ENCODE measurements at regions not wholly inside any gene's neighbourhood (a gene's known extent, or its start where the extent isn't known, plus 50 kb on each side); places are given as distances from the start of the nearest gene placed in this dataset.

DNA sequence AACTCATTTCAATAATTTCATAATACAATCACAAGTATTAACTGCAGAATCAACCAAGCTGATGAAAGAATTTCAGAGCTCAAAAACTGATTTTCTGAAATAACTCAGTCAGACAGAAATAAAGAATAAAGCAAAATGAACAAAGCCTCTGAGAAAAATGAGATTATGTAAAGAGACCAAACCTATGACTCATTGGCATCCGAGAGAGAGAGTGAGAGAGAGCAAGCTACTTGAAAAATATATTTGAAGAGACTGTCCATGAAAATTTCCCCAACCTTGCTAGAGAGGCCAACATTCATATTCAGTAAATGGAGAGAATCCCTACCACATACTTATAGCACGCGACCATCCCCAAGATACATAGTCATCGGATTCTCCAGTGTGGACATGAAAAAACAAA, 1376.4 kb downstream of the CDH11 start:
- no peak overlapping the region for H3K27ac ChIP-seq
- no peak overlapping the region for H3K4me3 ChIP-seq
- TF ChIP-seq, protein P1, sequence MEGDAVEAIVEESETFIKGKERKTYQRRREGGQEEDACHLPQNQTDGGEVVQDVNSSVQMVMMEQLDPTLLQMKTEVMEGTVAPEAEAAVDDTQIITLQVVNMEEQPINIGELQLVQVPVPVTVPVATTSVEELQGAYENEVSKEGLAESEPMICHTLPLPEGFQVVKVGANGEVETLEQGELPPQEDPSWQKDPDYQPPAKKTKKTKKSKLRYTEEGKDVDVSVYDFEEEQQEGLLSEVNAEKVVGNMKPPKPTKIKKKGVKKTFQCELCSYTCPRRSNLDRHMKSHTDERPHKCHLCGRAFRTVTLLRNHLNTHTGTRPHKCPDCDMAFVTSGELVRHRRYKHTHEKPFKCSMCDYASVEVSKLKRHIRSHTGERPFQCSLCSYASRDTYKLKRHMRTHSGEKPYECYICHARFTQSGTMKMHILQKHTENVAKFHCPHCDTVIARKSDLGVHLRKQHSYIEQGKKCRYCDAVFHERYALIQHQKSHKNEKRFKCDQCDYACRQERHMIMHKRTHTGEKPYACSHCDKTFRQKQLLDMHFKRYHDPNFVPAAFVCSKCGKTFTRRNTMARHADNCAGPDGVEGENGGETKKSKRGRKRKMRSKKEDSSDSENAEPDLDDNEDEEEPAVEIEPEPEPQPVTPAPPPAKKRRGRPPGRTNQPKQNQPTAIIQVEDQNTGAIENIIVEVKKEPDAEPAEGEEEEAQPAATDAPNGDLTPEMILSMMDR (IDR thresholded peaks at IDR 0.05) = no peak
- DNase-seq (ENCODE audit: low spot score) = no peak

DNA sequence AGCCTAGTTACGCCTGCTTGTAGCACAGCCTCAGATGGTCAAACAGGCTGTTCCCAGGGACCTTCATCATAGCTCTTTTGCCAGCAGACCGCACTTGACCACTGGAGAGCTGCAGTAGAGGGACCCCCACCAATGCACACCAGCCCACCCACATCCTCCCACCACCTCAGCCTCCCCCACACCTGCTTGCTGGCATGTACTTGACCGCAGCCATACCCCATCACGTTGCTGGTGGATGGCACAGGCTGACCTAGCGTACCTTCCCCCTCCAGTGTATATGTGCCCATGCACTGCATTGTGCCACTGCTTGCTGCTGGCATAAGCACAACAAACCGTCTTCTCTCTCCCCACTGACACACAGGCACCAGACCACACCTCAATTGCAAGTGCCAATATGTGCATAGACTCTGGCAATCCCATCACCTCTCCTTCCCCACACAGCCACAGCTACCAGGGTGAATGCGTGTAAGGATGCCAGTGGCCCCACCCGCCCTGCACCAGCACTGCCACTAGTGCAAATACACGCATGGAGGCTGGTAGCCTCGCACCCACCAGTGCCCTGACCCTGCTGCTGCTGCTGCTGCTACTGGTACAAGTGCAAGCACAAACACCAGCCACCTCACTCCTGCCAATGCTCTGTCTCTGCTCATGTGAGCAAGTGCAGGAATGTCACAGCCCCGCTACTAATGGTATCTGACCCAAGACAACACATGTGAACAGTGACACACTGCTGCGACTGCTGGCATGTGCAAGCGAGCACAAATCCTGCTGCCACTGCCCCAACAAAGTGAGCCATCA, 1377.6 kb downstream of the CDH11 start:
- no peak overlapping the region for H3K4me3 ChIP-seq
- no peak overlapping the region for H3K27ac ChIP-seq
- TF ChIP-seq, protein P1 (IDR thresholded peaks at IDR 0.05) = no peak
- no peak for DNase-seq (ENCODE audit: low spot score)

DNA sequence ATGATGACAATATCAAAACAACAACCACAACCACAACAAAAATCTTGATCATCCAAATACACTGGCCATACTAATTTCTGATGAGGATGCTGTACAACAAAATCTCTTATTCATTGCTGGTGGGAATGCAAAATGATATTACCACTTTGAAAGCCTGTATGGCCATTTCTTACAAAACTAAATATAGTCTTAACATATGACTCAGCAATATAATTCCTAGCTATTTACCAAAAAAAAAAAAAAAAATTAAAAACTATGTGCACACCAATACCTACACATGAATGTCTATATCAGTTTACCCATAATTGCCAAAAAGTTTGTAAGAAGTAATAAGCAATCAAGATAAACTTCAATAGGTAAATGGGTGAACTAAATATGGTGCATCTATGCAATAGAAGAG, 1379.7 kb downstream of the CDH11 start:
- DNase-seq (ENCODE audit: low spot score) = no peak

DNA sequence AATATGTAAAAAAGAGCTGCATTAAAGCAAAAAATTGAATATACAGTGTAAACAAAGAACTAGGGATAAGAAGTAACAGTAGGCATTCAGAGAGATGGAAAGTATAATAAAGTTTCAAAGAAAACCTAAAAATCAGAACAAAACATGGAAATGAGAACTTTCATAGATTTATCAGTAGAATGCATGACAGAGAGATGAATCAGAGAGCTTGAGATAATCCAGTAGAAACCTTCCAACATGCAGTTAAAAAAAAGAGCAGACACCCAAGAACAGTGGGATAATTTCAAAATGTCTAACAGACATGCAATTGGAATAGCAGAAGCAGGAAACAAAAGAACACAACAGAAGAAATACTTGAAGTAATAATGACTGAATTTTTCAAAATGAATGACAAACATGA, 1384.2 kb downstream of the CDH11 start:
- no peak overlapping the region for H3K27ac ChIP-seq
- TF ChIP-seq, protein P1 (IDR thresholded peaks at IDR 0.05) = no peak
- no peak overlapping the region for H3K4me3 ChIP-seq
- no peak for DNase-seq (ENCODE audit: low spot score)

More for the DNA sequence above, 1379.7 kb downstream of the CDH11 start:
- Histone ChIP-seq H3K4me3 (no peak overlapping the region), H3K27ac (no peak overlapping the region)
- TF ChIP-seq, protein P1 (IDR thresholded peaks at IDR 0.05) = no peak

DNA sequence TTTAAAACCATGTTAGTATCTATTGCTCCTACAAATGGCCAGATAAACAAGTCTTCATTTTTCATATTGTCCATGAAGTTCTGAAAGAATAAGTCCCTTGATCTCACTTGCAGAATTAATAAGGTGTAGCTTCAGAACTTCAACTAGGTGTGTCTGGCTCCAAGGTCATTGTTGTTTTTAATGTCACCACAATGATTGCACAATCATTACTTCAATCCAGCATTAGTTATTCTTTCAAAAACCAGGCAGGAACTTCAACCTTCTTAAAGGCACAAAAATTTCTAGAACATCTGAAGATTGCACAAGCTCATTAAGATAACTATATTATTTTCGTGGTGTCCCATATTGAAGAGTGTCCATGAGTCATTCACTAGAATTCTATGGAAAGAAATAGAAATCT, 1386.4 kb downstream of the CDH11 start:
- TF ChIP-seq, protein P1 (IDR thresholded peaks at IDR 0.05) = no peak
- DNase-seq (ENCODE audit: low spot score) = no peak
- no peak overlapping the region for H3K27ac ChIP-seq
- no peak overlapping the region for H3K4me3 ChIP-seq

DNA sequence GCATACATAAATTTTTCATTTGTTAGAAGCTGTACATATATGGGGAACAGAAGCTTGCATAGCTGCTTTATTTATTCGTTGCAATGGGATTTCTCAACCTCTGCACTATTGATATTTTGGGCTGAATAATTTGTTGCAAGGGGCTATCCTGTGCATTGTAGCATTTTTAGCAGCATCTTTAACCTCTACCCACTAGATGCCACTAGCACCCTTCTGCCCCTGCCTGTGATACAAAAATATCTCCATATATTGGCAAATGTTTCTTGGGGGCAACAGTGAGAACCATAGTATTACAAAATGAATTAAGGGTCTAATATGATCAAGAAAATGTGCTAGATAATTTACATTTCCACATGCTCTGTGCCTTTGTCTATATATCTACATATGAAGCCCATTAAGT, 1401.0 kb downstream of the CDH11 start:
- Histone ChIP-seq H3K4me3 (no peak overlapping the region), H3K27ac (no peak overlapping the region)
- DNase-seq (ENCODE audit: low spot score) = no peak
- TF ChIP-seq, protein P1 (IDR thresholded peaks at IDR 0.05) = no peak

DNA sequence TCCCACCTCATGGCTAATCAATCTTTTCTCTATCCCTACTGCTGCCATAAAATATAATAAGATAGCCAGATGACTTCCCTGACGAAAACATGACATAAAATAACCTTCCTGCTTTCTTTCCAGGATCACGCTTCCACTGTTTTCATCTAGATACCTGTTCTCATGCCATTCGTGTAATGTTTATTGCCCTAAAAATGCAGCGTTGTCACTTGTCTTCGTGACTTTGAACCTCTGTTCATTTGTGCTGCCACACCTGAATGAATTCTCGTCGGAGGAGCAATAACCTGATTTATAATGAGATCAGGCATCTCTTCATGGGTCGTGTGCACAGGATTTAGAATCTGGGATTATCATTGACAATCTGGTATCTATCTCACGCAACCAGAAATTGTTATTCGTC, 1401.9 kb downstream of the CDH11 start:
- no peak overlapping the region for H3K4me3 ChIP-seq
- DNase-seq (ENCODE audit: low spot score) = no peak
- no peak overlapping the region for H3K27ac ChIP-seq
- TF ChIP-seq, protein P1 (IDR thresholded peaks at IDR 0.05) = no peak
